GM12892 (cell line): ENCODE measurements at regions not wholly inside any gene's neighbourhood (a gene's known extent, or its start where the extent isn't known, plus 50 kb on each side); places are given as distances from the start of the nearest gene placed in this dataset.

Experiments used
- POLR2A ChIP-seq: IDR thresholded peaks from 2 replicates; pipeline ENCODE4 v1.6.1; 2011; ENCODE audit warnings: low read depth, low read length, control low read depth
- TAF1 ChIP-seq: IDR thresholded peaks from 2 replicates; pipeline ENCODE4 v1.6.1; 2011; ENCODE audit warnings: low read depth, mild to moderate bottlenecking, control low read depth, low read length, borderline replicate concordance

DNA sequence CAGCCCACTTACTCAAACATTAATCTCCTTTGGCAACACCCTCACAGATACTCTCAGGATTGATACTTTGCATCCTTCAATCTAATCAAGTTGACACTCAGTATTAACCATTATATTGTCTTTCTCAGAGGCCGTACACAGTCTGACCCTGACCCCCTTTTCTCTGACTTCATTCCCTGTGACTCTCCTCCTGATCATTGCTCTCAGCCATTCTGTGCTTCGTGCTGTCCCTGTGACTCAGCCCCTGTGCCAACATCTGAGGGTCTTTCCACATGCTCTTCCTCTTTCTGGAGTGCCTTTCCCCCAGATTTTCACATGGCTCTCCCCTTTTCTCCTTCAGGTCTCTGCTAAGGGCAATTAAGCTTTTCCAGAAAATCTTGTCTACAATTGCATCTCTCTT, 289.0 kb upstream of the PHYHIPL start:
- no peak for TF ChIP-seq POLR2A
- no peak for TF ChIP-seq TAF1
